Stimulated activated CD8-positive, alpha-beta memory T cell treated with anti-CD3 and anti-CD28 coated beads, Interleukin-2, amount 100 ng/mL, for 48 hours (primary cell): ENCODE measurements at regions not wholly inside any gene's neighbourhood (a gene's known extent, or its start where the extent isn't known, plus 50 kb on each side); places are given as distances from the start of the nearest gene placed in this dataset.

Experiments used
- DNase-seq, 2 donors: peaks; one replicate each; pipeline ENCODE4 v3.0.0-alpha.2; 2020; ENCODE audit warnings: low read depth in 2 of 2

- no peak for DNase-seq
These were observed 101.4 kb downstream of the PERP start for GRCh38 chr6:138005846-138006245.

GRCh38 chr6:138007014-138007472, 100.2 kb downstream of the PERP start:
- peak in 1 of 2 donors; percentile 7 for DNase-seq

DNA sequence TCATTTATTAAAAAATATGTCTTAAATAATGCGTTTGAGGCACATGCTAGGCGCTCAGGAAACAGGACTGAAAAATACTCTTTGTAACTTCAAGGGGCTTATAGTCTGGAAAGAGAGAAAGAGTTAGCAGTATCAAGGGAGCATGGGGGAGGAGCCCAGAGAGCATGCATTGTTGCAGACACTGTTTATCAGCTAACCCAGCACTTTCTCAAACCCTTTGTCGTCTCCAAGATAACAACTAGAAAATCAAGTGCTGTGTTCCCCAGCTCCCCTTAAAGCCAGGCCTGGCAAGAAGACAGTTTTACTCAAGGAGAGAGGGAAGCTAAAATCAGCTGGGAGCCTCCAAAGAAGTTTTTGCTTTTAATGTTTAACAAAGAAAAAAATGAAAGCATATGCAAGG, 98.4 kb downstream of the PERP start:
- no peak for DNase-seq

DNA sequence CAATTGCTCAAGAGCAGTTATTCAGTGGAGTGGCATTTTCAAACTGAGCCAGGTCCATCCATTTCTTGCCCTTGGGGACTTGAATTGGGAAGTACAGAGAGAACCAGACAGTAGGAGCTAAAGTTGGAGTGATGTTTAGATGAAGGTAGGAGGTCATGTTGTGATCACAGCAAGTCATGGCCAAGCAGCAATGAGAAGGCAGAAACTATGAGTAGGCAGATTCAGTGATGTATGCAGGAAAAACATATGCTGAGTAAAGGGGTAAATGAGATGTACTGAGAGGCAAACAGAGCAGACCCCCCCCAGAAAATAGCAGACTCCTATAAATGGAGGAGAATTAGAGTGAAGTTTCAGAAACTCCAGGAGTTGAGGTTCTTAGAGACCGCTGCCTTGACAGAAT, 95.8 kb downstream of the PERP start:
- DNase-seq: no peak

DNA sequence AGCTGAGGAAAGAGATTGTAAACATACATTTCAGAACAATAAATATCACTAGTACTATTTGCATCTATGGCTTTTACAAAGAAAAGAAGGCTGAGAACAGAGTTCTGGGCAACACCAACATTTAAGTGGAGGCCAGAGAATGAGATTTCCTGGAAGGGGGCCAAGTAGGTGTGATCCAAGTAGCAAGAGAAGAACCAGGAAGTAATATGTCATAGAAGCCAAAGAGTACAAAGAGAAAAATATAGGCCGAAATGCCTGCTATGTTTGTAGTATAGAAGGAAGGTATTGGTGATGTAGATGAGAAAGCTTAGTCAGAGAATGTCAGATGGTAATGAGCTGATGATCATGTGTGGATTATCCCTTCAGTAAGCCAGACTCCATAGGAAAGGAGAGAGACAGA, 94.5 kb downstream of the PERP start:
- no peak for DNase-seq

GRCh38 chr6:138013959-138014358, 93.3 kb downstream of the PERP start:
- DNase-seq: no peak

DNA sequence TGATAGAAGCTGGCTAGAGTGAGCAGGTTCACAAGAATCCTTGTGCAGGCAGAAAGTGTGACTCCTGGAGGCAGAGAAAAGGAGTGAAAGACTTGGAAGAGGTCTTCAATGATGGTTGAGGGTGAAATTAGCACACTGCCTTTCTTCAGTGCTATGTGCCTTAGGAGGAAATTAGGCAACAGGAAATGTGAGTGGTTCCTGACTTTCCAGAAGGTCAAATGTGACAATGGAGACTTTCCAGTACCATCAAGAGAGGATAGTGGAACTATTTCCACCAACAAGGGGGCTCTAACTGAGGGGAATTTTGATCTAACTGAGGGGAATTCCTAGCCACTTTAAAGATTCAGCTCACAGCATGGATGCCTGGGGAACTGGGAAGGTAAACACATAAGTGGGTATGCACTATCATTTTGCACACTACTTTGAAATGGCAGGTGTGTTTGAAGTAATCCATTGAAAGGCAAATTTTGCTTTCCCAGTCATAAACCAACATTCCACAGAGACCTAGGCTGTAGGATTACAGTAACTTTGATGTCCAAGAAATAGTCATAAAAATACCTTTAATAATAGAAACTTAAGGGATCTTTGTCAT, 90.0 kb downstream of the PERP start:
- DNase-seq: no peak

GRCh38 chr6:138018297-138018696, 88.9 kb downstream of the PERP start:
- DNase-seq: no peak

DNA sequence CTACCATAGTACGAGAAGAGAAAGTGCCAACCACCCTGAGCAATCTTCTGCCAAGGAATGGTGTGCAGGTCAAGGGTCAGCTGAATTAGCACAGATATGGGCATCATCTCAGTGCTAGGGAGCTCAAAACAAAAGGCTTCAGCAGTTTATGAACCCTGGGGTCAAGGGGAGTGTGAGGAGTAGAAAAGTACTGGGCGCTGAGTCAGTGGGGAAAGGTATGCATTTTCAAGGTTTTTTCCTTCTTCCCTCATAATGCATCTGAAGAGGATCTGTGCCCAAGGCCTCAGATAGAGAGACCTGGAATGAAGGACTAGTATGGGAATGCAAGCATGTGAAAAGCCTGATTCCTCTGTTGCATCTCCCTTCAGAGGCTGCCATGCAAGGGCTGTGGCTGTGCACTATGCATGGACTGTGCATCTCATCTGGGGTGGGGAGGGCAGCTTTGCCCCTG, 81.7 kb downstream of the PERP start:
- DNase-seq: no peak

- DNase-seq: no peak
These were observed 80.9 kb downstream of the PERP start for GRCh38 chr6:138026342-138026741.

DNA sequence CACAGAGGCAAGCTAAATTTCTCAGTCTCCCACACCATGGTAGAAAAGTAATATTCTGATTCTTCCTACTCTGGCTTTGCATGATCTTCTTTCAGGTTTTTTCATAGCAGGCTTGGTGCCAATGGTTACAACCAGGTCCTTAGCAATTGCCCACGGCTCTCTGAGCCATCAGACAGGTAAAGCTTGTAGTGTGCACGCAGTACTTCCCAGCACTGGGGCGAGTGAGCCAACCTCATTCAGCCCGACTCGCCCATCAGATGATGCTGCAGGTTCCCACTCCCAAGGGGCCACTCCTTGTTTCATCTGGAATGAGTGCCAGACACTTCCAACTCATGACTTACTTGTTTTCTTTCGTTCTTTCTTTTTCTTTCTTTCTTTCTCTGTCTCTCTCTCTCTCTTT, 78.3 kb downstream of the PERP start:
- no peak for DNase-seq

DNA sequence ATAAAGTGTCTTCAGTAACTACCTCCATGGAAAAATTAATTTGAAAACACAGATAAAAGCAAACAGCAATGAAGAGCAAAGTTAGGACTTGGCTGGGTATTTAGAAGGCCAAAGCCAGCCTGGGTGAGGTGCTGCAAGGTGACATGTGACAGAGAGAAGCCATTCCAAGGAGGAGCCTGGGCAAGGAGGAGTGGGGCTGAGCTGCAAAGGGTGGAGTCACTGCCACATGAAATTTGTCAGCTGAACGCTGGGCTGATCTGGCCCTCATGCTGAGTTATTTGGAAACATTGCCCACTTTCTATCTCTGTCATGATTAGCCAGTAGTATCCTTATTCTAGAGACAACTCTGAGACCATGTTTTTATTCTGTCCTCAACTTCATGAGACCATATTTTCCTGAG, 76.3 kb downstream of the PERP start:
- no peak for DNase-seq

DNA sequence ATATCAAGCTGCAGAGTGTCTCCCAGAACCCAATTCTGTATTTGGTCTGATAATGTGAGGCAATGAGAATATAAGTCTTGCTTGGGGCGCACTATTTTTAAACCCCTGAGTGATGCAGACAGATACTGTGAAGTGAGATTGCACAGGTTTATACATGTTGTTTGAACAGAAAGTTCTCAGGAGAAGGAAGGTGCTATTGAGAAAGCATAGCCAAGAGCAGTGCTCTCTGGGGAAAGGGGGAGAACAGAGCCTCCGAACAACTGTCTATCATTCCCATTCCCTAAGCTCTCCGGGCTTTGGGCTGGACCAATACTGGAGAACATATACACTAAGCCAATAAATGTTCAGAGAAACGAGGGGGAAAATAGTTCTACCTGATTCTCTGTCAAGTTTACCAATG, 75.8 kb downstream of the PERP start:
- no peak for DNase-seq

DNA sequence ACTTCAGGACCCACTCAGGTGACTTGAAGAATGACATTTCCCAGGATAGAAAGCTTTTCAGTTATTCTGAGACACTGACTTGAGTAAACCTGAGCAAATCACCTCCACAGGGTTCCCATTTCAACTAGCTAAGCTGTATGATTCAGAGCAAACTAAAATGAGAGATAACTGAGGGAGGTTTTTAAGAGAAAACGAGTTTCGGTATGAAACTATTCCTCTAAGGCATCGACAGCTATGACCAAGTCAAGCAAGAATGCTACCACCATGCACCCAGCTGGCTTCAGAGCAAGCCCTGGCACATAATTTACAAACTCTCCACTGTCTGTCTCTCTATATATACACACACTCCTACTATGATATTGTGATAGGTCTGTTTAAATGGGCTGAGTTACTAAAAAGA, 75.4 kb downstream of the PERP start:
- no peak for DNase-seq

- DNase-seq: no peak
These were observed 74.6 kb downstream of the PERP start for GRCh38 chr6:138032571-138032970.

GRCh38 chr6:138034229-138034628, 73.0 kb downstream of the PERP start:
- no peak for DNase-seq

- no peak for DNase-seq
These were observed 72.1 kb downstream of the PERP start for GRCh38 chr6:138035070-138035469.

- no peak for DNase-seq
These were observed 71.1 kb downstream of the PERP start for GRCh38 chr6:138036111-138036510.

- DNase-seq: no peak
These were observed 70.2 kb downstream of the PERP start for GRCh38 chr6:138037009-138037504.

DNA sequence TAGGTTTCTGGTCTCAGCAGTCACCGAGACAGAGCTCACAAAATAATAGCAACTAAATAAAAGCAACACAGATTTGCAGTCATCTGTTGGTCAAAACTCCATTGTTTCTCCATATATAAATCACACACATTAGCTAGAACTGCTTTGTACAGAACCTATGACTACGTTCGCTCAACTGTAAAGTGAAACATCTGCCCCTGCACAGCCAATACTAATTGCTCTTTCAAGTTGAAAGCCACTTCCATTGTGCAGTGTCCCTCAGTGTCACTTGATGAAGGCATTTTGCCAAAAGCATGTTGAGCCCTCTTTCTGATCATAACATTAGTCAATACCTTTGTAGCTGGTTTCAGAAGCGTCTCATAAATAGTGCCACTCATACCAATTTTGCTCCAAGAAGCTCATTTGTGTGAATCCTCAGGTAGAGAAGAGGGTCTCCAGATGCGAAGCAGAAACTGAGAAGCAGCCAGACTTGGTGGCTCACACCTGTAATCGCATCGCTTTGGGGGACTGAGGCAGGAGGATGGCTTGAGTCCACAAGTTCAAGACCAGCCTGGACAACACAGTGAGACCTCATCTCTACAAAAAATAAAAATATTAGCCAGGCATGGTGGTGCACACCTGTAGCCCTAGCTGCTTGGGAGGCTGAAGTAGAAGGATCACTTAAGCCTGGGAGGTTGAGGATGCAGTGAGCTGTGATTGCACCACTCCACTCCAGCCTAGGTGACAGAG, 68.9 kb downstream of the PERP start:
- DNase-seq: no peak
